DOHH2 (cell line): ENCODE measurements at regions not wholly inside any gene's neighbourhood (a gene's known extent, or its start where the extent isn't known, plus 50 kb on each side); places are given as distances from the start of the nearest gene placed in this dataset.
"Not testable (repeated sequence)": the region's sequence is repeated elsewhere in the genome, so short reads cannot be mapped to it uniquely, and the experiment has no call there.

ENCODE experiments used
- EZH2phosphoT487 ChIP-seq: fragments of 200-600 bp; sonication (generic); IDR thresholded peaks from 2 replicates; pipeline ENCODE4 v1.6.1; 2017; ENCODE audit warnings: borderline replicate concordance, mild to moderate bottlenecking, antibody characterized with exemption, low read length, moderate library complexity, mixed read lengths
- TF ChIP-seq, protein P1 (sequence below): fragments of 200-600 bp; sonication (generic); IDR thresholded peaks from one replicate; pipeline ENCODE4 v1.5.1; 2014; ENCODE audit warnings: antibody characterized with exemption, mild to moderate bottlenecking, low read depth, low read length; ENCODE audit not compliant: poor library complexity, severe bottlenecking

DNA sequence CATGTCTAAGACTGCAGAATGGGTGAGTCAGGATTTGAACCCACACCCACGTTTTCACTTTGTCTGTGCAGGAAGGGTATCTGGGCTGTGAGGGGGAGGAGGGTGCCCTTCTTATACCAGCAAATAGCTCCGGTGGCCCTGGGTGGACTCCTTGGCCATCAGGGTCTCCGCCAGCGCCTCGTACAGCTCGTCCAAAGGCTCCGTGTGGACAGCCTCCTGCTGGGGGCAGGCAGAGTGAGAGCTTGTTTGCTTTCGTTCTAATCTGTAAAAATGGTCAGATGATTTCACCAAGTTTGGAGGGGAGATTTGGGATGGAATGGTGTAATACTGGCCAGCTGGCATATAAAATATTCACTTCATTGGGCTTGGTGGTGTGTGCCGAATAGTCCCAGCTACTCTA, 111.7 kb upstream of the CCZ1B start:
- TF ChIP-seq, protein P1, sequence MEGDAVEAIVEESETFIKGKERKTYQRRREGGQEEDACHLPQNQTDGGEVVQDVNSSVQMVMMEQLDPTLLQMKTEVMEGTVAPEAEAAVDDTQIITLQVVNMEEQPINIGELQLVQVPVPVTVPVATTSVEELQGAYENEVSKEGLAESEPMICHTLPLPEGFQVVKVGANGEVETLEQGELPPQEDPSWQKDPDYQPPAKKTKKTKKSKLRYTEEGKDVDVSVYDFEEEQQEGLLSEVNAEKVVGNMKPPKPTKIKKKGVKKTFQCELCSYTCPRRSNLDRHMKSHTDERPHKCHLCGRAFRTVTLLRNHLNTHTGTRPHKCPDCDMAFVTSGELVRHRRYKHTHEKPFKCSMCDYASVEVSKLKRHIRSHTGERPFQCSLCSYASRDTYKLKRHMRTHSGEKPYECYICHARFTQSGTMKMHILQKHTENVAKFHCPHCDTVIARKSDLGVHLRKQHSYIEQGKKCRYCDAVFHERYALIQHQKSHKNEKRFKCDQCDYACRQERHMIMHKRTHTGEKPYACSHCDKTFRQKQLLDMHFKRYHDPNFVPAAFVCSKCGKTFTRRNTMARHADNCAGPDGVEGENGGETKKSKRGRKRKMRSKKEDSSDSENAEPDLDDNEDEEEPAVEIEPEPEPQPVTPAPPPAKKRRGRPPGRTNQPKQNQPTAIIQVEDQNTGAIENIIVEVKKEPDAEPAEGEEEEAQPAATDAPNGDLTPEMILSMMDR: not testable (repeated sequence)
- not testable (repeated sequence) for TF ChIP-seq EZH2phosphoT487
